H1 (cell line): ENCODE measurements at regions not wholly inside any gene's neighbourhood (a gene's known extent, or its start where the extent isn't known, plus 50 kb on each side); places are given as distances from the start of the nearest gene placed in this dataset.

ENCODE experiments used
- CTBP2 ChIP-seq: IDR thresholded peaks from 2 replicates; pipeline ENCODE4 v1.7.0; 2011; ENCODE audit warnings: borderline replicate concordance, mild to moderate bottlenecking, moderate library complexity, mixed read lengths, low read length; ENCODE audit not compliant: insufficient read depth, insufficient read length

DNA sequence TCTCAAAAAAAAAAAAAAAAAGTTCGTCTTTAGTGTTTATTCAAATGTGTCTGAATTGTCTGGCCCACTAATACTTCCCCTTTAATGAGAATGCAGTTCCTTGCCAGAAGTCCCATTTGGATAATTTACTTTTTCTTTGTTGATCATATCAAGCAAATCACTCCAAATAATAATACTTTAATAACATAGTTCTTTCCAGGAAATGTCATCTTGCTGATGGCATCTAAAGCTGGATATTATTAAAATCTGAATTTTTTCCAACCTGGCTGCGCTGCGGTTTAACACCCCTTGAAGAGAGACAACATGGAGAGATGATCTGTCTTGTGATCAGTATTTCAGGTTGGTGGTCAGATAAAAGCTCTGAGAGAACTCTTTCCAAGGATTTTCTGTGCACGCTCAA lies 111.2 kb upstream of the CNKSR3 start (continued):
- TF ChIP-seq CTBP2: no peak
